ENCODE measurements at regions not wholly inside any gene's neighbourhood (a gene's known extent, or its start where the extent isn't known, plus 50 kb on each side); places are given as distances from the start of the nearest gene placed in this dataset.

- Histone ChIP-seq H3K79me2 (ENCODE audit: control insufficient read depth in 1 of 2, insufficient read depth in 2 of 2, low read length in 2 of 2) (no peaks in the 10 kb centered on the region), H4K8ac (ENCODE audit: extremely low read depth, insufficient read depth, low read length) (no peak overlapping the region), H4K91ac (replicated peaks; ENCODE audit: insufficient read length, low read length) (no peak overlapping the region), H2BK15ac (ENCODE audit: low read length) (no peak overlapping the region), H3K79me1 (ENCODE audit: low read depth, low read length) (no peaks in the 10 kb centered on the region), H3K56ac (replicated peaks; ENCODE audit: insufficient read length, low read depth, low read length) (no peak overlapping the region), H3K9ac (replicated peaks in 1 of 4; ENCODE audit: extremely low read depth in 1 of 4, low read depth in 3 of 4, low read length in 3 of 4) (no peak overlapping the region), H4K5ac (ENCODE audit: insufficient read length, low read depth, low read length) (no peak overlapping the region), H3K27me3 (replicated peaks in 1 of 4; ENCODE audit: control insufficient read depth in 3 of 4, extremely low read depth in 1 of 4, insufficient read depth in 3 of 4, low read length in 3 of 4) (no peaks in the 10 kb centered on the region), H3K36me3 (ENCODE audit: control insufficient read depth in 2 of 4, insufficient read depth in 4 of 4, low read length in 3 of 4) (no peaks in the 10 kb centered on the region), H2BK12ac (ENCODE audit: low read depth, low read length) (no peak overlapping the region), H3K4me3 (ENCODE audit: extremely low read depth in 1 of 4, insufficient read depth in 2 of 4, low read depth in 3 of 4, low read length in 4 of 4) (no peak overlapping the region), H2BK5ac (ENCODE audit: low read depth, low read length) (no peak overlapping the region), H3K4me1 (replicated peaks in 1 of 4; ENCODE audit: control insufficient read depth in 3 of 4, insufficient read depth in 4 of 4, low read length in 3 of 4) (no peaks in the 10 kb centered on the region), H3K23ac (ENCODE audit: insufficient read length) (no peak overlapping the region), H3K4me2 (ENCODE audit: insufficient read depth in 1 of 2, low read depth in 2 of 2, low read length in 2 of 2) (no peak overlapping the region), H2BK20ac (ENCODE audit: low read length) (no peak overlapping the region), H3K23me2 (ENCODE audit: low read depth, low read length) (no peaks in the 10 kb centered on the region), H3K4ac (replicated peaks; ENCODE audit: insufficient read length, low read depth, low read length) (no peak overlapping the region), H2AK5ac (ENCODE audit: low read depth, low read length) (no peak overlapping the region), H2BK120ac (replicated peaks; ENCODE audit: low read depth, low read length) (no peak overlapping the region), H3K14ac (ENCODE audit: insufficient read length) (no peak overlapping the region), H3K9me3 (ENCODE audit: insufficient read depth in 2 of 2, low read depth in 1 of 2, low read length in 1 of 2) (peaks cover 7 to 9% of the 10 kb centered on the region in 2 experiments; a peak in 2 of 4 replicates), H4K20me1 (replicated peaks in 1 of 2; ENCODE audit: control insufficient read depth in 1 of 2, insufficient read depth in 2 of 2, low read length in 2 of 2) (no peaks in the 10 kb centered on the region), H3K18ac (ENCODE audit: extremely low read depth, low read length) (no peak overlapping the region), H2AFZ (ENCODE audit: low read length) (no peak overlapping the region), H3K27ac (ENCODE audit: low read depth, low read length) (no peak overlapping the region)
- 91% methylated on average over 3 of the region's 3 CpGs; no CpG with 5 or more reads in 1 of the 2 experiments for WGBS, 2 experiments (ENCODE audit: extremely low coverage in 1 of 2, insufficient coverage in 1 of 2, insufficient read length in 1 of 2, insufficient replicate concordance in 2 of 2, low coverage in 1 of 2, low lambda C conversion rate in 2 of 2, missing lambda C conversion rate in 1 of 2)
- TF ChIP-seq CTBP2 (IDR thresholded peaks at IDR 0.05; ENCODE audit: borderline replicate concordance, insufficient read depth, insufficient read length, low read length) (no peak), ZNF274 (IDR thresholded peaks at IDR 0.05; ENCODE audit: borderline replicate concordance, extremely low read depth, low read length) (no peak), EP300 (IDR thresholded peaks at IDR 0.05; ENCODE audit: borderline replicate concordance in 1 of 2, low read depth in 2 of 2, low read length in 2 of 2) (no peak), POLR2A (IDR thresholded peaks at IDR 0.05; ENCODE audit: control extremely low read depth in 1 of 2, low read depth in 2 of 2, low read length in 2 of 2) (no peak), JUN (IDR thresholded peaks at IDR 0.05; ENCODE audit: low read depth, low read length) (no peak), RAD21 (IDR thresholded peaks at IDR 0.05 in 1 of 2, conservative IDR thresholded peaks at IDR 0.05 in 1 of 2; ENCODE audit: low read depth in 2 of 2, low read length in 2 of 2) (no peak), TEAD4 (IDR thresholded peaks at IDR 0.05; ENCODE audit: low read depth, low read length) (no peak), GABPA (IDR thresholded peaks at IDR 0.05; ENCODE audit: borderline replicate concordance, insufficient read depth, low read length) (no peak), PHF8 (conservative IDR thresholded peaks at IDR 0.05; ENCODE audit: low read depth, low read length) (no peak), POLR2AphosphoS5 (IDR thresholded peaks at IDR 0.05; ENCODE audit: low read depth, low read length) (no peak), KDM1A (IDR thresholded peaks at IDR 0.05; ENCODE audit: borderline replicate concordance, low read length) (no peak), YY1 (IDR thresholded peaks at IDR 0.05; ENCODE audit: low read depth, low read length) (no peak)
- DNase-seq (ENCODE audit: low read depth in 1 of 2, low spot score in 2 of 2) (no peak), FAIRE-seq (no peak)
- ChIA-PET POLR2A (ENCODE audit: partially characterized antibody) (no interaction called here), CTCF (ENCODE audit: partially characterized antibody) (no interaction called here)
These were observed 196.3 kb upstream of the TMTC4 start for GRCh38 chr13:100870898-100871297.
